DMS53 treated with DMSO at 0.1 percent for 48 hours (cell line): ENCODE measurements at regions not wholly inside any gene's neighbourhood (a gene's known extent, or its start where the extent isn't known, plus 50 kb on each side); places are given as distances from the start of the nearest gene placed in this dataset.

Experiments used
- DNase-seq: peaks from one replicate; lab custom pipeline; 2025; ENCODE audit not compliant: unreplicated experiment; lab: John Stamatoyannopoulos, UW

DNA sequence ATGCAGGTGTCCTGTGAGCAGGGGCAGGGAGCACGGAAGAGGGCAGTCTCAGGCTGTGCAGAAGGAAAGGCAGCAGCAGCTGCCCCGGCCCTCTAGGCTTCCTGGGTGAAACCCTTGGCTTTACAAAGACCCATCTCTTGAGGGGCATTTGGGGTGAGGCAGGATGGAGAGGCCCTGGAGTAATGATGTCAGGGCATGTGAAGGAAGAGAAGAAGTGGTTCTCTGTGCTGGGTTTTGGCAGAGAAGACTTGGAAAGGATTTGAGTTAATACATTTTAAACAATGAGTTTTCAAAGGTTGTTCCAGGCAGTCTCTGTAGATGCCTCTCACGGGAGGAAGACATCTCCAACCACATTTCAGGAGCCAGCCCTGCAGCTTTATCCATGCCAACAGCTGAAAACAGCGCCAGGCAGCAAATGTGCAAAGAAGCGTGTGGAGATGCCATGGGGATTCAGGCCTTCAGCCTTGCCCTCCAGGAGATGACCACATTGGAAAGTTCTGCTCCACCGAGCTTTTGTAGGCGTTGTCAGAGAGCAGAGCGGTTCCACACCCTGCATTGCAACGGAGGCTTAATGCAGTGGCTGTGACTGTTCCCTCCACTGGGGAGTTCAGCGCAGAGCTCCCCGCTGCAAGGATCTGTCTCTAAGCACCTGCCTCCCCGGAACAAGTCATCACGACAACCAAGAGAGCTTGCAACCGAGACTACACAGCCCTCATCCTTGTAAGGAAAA is 322.8 kb downstream of the UQCRFS1 start:
- no peak for DNase-seq

DNA sequence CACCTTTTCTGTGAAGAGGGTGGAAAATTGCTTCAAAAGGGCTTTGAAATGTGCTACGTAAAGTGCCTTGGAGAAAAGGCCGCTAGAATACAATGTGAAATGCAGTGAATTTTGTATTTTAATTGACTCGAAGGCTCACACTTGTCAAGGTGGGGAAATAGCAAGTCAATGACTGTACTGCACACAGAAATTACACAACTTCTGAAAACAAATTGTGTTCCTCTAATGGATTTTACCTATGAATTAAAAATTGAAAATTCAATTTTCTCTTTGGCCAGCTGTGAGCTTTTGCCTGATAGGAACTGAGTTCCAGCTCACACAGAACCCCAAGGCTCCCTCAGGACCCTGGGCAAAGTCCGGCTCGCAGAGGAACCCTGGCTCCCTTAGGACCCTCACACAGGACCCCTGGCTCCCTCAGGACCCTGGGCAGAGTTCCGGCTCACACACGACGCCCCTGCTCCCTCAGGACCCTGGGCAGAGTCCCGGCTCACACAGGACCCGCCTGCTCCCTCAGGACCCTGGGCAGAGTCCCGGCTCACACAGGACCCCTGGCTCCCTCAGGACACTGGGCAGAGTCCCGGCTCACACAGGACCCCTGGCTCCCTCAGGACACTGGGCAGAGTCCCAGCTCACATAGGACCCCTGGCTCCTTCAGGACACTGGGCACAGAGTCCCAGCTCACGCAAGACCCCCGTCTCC is 324.9 kb downstream of the UQCRFS1 start:
- DNase-seq: no peak

- DNase-seq: no peak
These were observed 326.2 kb downstream of the UQCRFS1 start for GRCh38 chr19:28886708-28887107.

GRCh38 chr19:28885965-28886364 is 327.0 kb downstream of the UQCRFS1 start:
- DNase-seq: no peak

DNA sequence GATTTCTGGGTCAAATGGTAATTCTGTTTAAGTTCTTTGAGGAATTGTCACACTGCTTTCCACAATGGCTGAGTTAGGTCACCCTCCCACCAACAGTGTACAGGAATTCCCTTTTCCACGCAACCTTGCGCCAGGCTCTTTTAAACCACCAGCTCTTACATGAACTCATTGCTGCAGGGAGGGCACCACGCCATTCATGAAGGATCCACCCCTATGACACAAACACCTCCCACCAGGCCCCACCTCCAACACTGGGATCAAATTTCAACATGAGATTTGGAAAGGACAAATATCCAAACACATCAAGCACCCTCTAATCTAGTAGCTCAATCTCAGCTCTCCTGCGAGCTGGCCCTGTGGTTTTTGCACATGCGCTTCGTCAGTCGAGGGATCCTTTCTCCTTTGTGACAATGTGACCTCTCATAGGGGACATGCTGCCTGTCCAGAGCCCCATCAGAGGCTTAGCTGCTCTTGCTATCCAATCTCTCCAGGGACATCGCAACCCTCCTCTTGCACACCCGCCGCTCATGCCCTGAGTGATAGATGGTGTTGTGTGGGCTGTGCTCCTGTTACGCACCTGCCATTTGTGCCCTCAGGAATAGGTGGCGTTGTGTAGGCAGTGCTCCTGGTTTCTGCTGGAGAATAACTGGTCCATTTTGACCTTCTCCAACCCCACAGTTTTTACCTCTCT is 328.0 kb downstream of the UQCRFS1 start:
- DNase-seq: no peak

GRCh38 chr19:28883241-28883693 is 329.7 kb downstream of the UQCRFS1 start:
- no peak for DNase-seq

- DNase-seq: no peak
These were observed 330.1 kb downstream of the UQCRFS1 start for GRCh38 chr19:28882818-28883217.

DNA sequence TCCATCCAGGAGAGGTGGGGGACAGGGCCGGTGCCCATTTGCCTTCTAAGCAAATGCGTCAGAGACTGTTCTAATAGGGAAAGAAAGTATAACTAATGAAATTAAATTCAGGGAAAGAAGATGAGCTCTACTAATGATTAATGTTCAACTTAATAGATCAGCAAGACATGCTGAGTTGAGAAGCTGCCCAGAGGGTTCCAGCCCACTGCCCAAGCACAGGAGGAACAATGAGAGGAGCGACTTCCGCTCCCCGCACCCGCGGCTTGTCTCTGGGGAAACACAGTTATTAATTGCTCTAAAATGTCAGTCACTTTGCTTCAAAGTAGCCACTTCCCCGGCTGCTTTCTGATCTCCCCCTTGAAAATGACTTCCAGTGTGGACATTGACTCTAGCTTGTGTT is 331.3 kb downstream of the UQCRFS1 start:
- peak; percentile 7 for DNase-seq

DNA sequence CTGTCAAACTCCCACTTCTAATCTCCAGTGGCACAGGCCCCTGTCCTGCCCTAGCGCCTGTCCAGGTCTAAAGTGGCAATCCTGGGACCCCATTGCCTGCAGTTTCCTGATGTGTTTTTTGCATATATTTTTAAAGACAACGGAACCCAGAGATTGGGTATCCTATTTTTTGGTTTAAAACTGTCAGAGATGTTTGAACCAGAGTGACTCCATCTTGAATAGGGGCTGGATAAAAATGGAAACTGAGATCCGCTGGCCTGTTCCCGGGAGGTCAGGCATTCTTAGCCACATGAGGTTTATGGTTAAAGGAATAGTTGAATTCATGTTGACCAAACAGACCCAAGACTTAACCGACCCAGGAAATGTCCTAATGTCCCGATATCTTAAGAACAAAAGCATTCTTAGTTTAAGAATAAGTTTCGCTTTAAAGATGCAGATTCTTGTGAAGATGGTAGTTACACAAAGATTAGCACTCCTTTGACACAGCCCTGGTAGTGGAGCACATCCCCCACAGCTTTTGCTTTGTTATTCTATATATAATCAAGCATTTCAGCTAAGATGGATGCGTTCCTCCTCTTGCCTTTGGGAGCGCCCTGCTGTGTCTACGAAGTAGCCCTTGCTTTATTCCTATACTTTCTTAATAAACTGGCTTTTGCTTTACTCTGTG is 332.1 kb downstream of the UQCRFS1 start:
- DNase-seq: no peak

- peak; percentile 16 for DNase-seq
These were observed 333.9 kb downstream of the UQCRFS1 start for GRCh38 chr19:28878862-28879566.

DNA sequence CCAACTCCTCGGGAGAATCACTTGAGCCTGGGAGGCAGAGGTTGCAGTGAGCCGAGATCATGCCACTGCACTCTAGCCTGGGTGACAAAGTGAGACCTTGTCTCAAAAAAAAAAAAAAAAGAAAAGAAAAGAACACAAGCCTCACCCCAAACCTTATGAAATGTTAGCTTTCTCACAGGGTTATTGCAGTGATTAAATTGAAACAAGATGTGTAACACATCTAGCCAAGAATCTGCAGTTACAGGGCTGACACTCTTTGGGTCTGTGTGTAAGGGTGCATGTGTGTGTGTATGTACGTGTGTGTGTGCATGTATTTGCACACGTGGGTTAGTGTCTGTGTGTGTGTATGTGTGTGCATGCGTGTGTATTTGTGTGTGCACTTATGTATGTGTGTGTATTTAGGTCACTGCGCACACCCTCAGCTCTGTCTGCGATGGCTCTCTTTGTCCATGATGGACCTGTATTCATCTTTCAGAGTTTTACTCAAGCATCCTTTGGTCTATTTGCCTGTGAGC is 336.3 kb downstream of the UQCRFS1 start:
- no peak for DNase-seq

DNA sequence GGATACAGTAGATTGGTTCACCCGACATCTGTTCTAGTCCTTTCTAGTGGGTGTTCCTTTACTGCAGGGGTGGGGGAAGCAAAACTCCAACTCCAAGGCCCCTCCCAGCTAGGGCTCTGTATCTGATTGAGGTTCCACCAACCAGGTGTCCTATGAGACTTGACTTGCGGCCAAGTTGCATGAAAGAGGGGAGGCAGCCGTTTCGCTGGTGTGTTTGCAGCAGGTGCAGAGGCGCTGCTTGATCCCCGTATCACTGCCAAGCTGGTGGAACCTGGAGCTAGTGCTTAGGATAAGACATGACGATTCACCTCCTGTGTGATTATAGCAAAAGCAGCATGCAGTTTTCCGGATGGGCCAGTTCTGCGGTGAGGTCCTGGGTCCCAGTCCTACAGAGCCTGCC is 338.2 kb downstream of the UQCRFS1 start:
- no peak for DNase-seq

- DNase-seq: no peak
These were observed 339.6 kb downstream of the UQCRFS1 start for GRCh38 chr19:28873301-28873700.

DNA sequence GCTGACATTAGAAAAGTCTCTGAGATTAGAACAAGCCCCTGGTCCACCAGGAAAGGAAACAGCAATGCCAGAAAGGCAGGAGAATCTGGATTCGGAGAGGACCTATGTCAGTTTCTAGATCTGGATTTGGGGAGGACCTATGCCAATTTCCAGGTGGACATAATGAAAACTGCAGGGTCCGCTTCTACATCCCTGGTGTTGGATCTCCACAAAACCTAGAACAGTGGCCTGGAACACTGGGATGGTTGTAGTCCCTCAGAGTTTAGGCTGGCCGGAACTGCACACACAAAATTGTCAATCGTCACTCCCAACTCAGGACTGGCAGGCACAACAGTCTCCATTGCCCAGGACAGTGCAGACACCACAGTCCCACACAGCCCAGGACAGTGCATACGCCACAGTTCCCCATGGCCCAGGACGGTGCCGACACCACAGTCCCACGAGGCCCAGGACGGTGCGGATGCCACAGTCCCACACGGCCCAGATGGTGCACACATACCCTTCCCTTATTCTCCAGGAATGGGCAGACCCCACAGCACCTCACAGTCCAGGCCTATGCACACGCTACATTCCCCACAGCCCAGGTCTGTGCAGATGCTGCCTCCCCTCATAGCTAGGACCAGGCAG is 341.7 kb downstream of the UQCRFS1 start:
- DNase-seq: no peak

DNA sequence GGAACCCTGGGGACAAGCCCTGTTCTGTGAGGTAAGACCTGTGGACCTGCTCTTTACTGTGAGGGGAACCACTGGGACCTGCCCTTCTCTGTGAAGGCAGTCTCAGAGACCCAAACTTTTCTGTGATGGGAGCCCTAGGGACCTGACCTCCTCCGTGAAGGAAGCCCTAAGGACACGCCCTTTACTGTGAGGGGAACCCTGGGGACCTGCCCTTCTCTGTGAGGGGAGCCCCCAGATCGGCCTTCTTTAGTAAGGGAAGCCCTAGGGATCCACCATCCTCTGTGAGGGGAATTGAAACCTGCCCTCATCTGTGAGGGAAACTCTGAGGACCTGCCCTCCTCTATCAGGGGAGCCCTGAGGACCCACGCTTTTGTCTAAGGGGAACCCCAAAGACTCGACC is 343.5 kb downstream of the UQCRFS1 start:
- DNase-seq: no peak

DNA sequence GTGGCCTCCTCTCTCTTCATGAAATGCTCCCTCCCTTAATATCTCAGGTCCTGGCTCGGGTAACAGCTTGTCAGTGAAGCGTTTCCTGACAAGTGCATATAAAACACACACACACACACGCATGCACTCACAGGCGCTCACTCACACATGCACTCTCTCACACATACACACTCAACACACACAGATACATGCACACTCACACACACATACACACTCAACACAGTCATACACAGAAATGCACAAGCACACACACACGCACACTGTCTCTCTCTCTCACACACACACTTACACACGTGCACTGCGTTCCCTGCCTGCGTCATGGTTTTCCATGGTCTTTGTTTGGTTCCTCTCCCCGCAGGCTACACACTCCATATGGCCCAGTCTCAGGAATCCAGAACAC is 344.1 kb downstream of the UQCRFS1 start:
- DNase-seq: no peak

DNA sequence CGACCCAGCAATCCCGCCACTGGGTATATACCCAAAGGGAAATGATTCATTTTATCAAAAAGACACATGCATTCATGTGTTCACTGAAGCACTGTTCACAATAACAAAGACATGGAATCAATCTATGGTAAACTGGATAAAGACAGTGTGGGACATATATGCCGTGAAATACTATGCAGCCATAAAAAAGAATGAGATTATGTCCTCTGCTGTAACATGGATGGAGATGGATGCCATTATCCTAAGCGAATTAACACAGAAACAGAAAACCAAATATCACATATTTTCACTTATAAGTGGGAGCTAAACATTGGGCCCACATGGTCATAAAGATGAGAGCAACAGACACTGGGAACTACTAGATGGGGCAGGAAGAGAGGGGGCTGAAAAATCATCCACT is 345.0 kb downstream of the UQCRFS1 start:
- DNase-seq: no peak

- no peak for DNase-seq
These were observed 348.3 kb downstream of the UQCRFS1 start for GRCh38 chr19:28864577-28865042.

GRCh38 chr19:28864024-28864503 is 348.9 kb downstream of the UQCRFS1 start:
- no peak for DNase-seq

DNA sequence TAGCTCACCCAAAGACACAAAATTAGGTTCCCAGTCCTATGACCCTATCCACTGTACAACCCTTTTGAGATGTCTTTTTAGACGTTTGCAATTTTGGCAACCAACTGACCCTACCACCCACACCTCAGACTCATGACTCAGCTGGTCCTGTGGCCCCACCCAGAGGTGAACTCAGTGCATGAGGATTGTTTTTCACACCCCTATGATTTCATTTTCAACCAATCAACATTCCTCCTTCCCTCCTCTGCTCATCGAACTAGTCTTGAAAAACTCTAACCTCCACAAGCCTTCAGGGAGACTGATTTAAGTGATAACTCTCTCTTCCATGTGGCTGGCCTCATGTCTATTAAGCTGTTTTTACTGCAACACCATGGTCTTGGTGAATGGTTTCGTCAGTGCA is 350.7 kb downstream of the UQCRFS1 start:
- DNase-seq: no peak
